Effector memory CD8-positive, alpha-beta T cell (primary cell): ENCODE measurements at regions not wholly inside any gene's neighbourhood (a gene's known extent, or its start where the extent isn't known, plus 50 kb on each side); places are given as distances from the start of the nearest gene placed in this dataset.

Source experiments
- ATAC-seq: fragments of 150-1000 bp; cut with Tn5 transposase; replicated peaks from 2 replicates; pipeline ENCODE4 v1.10.0; 2021; ENCODE audit warnings: mild to moderate bottlenecking, moderate library complexity
- DNase-seq, 3 experiments: peaks; one replicate each; pipeline ENCODE4 v3.0.0; 2021
- H3K27ac Mint-ChIP-seq, 2 donors: one replicate each; pipeline ENCODE4 v1.8.0; 2022; ENCODE audit warnings: mild to moderate bottlenecking in 2 of 2, mixed read lengths in 2 of 2, moderate library complexity in 2 of 2
- H3K27me3 Mint-ChIP-seq, 2 donors: one replicate each; pipeline ENCODE4 v1.8.0; 2022; ENCODE audit warnings: mixed read lengths in 2 of 2
- H3K36me3 Mint-ChIP-seq: one replicate; pipeline ENCODE4 v1.8.0; 2022; ENCODE audit warnings: mild to moderate bottlenecking, moderate library complexity, mixed read lengths; ENCODE audit not compliant: insufficient read depth
- H3K4me1 Mint-ChIP-seq, 2 donors: one replicate each; pipeline ENCODE4 v1.8.0; 2022; ENCODE audit warnings: low read depth in 2 of 2, mixed read lengths in 2 of 2
- H3K4me3 Mint-ChIP-seq, 2 donors: one replicate each; pipeline ENCODE4 v1.8.0; 2022; ENCODE audit warnings: mild to moderate bottlenecking in 2 of 2, mixed read lengths in 2 of 2, moderate library complexity in 2 of 2
- H3K9me3 Mint-ChIP-seq, 2 donors: one replicate each; pipeline ENCODE4 v1.8.0; 2022; ENCODE audit warnings: mixed read lengths in 2 of 2

GRCh38 chr19:31175564-31176348, 173.5 kb downstream of the TSHZ3 start:
- no peak for ATAC-seq
- DNase-seq: no peak
- Mint-ChIP-seq H3K27me3 (peaks cover 24% of the 10 kb centered on the region in 2 donors), H3K27ac (no peak overlapping the region), H3K4me1 (no peaks in the 10 kb centered on the region), H3K9me3 (peaks cover 7 to 8% of the 10 kb centered on the region in 2 donors), H3K4me3 (no peak overlapping the region), H3K36me3 (no peaks in the 10 kb centered on the region)

DNA sequence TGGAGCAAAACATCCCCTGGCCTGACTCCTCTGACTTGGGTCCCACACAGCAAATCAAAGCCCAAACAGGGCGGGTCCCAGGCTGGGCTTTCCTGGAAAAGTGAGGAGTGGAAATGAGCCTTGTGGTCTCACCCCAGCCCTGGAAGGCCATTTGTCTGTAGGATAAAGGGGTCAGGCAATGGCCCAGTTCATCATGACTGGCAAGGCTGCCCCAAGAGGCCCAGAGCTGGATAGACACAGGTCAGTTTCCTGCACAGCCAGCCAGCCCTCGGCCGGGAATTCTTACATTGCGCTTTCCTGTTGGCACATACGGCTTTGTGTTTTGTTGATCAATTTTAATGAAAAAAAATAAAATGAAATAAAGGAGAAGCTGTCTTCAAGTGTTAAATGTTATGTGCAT, 174.3 kb downstream of the TSHZ3 start:
- Mint-ChIP-seq H3K27ac (no peak overlapping the region), H3K4me1 (no peaks in the 10 kb centered on the region), H3K36me3 (no peaks in the 10 kb centered on the region), H3K4me3 (no peak overlapping the region), H3K27me3 (peaks cover 24% of the 10 kb centered on the region in 2 donors), H3K9me3 (peaks cover 7 to 8% of the 10 kb centered on the region in 2 donors)
- DNase-seq: no peak
- no peak for ATAC-seq

- peaks cover 0 to 2% of the 10 kb centered on the region in 2 donors for H3K4me1 Mint-ChIP-seq
- ATAC-seq (no peak), DNase-seq (no peak)
- no peak overlapping the region for H3K27ac Mint-ChIP-seq
- peaks cover 0 to 4% of the 10 kb centered on the region in 2 donors for H3K9me3 Mint-ChIP-seq
- no peak overlapping the region for H3K4me3 Mint-ChIP-seq
- H3K27me3 Mint-ChIP-seq: peaks cover 24 to 29% of the 10 kb centered on the region in 2 donors
- no peaks in the 10 kb centered on the region for H3K36me3 Mint-ChIP-seq
Observed at GRCh38 chr19:31173991-31174390, 175.2 kb downstream of the TSHZ3 start.

DNA sequence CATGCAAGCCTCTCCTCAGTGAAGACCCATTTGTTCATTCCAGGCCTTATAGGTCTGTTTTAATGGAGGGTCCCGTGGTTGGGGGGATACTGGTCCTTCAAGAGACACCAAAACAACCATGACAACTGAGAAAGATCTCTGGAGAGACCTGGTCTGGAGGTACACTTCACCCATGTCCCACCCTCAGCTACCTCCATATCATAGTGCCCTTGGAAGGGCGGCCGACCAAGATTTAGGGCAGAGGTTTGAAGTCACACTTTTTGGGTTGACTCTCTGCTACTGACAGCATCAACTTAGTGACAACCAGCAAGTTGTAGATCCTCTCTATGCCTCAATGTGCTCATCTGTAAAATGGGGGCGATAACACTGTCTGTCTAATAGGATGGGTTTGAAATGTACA, 177.3 kb downstream of the TSHZ3 start:
- DNase-seq (no peak), ATAC-seq (no peak)
- H3K4me1 Mint-ChIP-seq: peaks cover 0 to 5% of the 10 kb centered on the region in 2 donors
- H3K36me3 Mint-ChIP-seq: no peaks in the 10 kb centered on the region
- H3K27me3 Mint-ChIP-seq: peaks cover 23 to 34% of the 10 kb centered on the region in 2 donors
- no peak overlapping the region for H3K4me3 Mint-ChIP-seq
- H3K27ac Mint-ChIP-seq: no peak overlapping the region
- no peaks in the 10 kb centered on the region for H3K9me3 Mint-ChIP-seq

DNA sequence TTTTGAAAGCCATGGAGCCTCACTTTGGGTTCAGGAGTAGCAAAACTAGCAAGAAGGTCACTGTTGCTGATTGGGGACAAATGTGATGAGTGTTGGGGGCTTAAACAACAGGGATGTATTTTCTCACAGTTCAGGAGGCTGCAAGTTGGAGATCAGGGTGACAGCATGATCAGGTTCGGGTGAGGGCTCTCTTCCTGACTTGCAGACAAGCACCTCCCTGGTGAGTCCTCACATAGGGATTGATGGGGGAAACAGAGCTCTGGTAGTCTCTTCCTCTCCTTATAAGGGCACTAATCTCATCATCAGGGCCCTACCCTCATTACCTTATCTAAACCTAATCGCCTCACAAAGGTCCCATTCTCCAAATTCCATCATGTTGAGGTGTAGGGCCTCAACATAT, 179.2 kb downstream of the TSHZ3 start:
- no peak for ATAC-seq
- H3K27me3 Mint-ChIP-seq: peaks cover 25 to 30% of the 10 kb centered on the region in 2 donors
- DNase-seq: no peak
- no peak overlapping the region for H3K4me3 Mint-ChIP-seq
- H3K4me1 Mint-ChIP-seq: peaks cover 0 to 5% of the 10 kb centered on the region in 2 donors
- no peaks in the 10 kb centered on the region for H3K9me3 Mint-ChIP-seq
- H3K36me3 Mint-ChIP-seq: no peaks in the 10 kb centered on the region
- H3K27ac Mint-ChIP-seq: no peak overlapping the region

DNA sequence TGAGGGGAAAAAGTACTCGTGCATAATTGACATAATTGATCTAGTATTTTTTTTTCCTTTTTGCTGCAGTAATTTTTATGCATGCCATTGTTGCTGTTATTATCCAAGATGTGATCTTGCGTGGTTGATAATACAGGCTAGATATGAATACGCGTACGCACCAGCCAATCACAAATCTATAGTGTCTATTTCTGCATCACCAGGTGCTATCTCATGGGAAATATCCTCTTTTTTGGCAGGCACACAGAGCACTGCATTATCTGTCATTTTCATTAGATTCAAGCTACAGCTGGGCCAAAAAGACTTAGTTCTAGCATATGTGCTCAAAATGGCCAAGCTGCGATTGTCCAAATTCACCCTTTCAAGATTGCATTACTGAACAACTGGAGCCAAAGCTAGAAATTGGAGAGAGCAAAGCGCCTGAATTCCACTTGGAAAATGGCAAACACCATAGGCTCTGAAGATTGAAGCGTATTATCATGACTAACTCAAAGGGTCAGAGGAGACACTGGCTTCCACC, 181.1 kb downstream of the TSHZ3 start:
- Mint-ChIP-seq H3K36me3 (no peaks in the 10 kb centered on the region), H3K27ac (peak overlapping the region in 1 of 2 donors; percentile 26), H3K27me3 (peaks cover 44 to 45% of the 10 kb centered on the region in 2 donors), H3K4me1 (peaks cover 0 to 5% of the 10 kb centered on the region in 2 donors), H3K4me3 (no peak overlapping the region), H3K9me3 (no peaks in the 10 kb centered on the region)
- DNase-seq (no peak), ATAC-seq (no peak)

- ATAC-seq (no peak), DNase-seq (no peak)
- Mint-ChIP-seq H3K4me3 (no peak overlapping the region), H3K4me1 (peaks cover 0 to 5% of the 10 kb centered on the region in 2 donors), H3K9me3 (no peaks in the 10 kb centered on the region), H3K27ac (peak overlapping the region in 1 of 2 donors; percentile 26), H3K36me3 (no peaks in the 10 kb centered on the region), H3K27me3 (peaks cover 49% of the 10 kb centered on the region in 2 donors)
Observed at GRCh38 chr19:31167690-31168089, 181.5 kb downstream of the TSHZ3 start.

DNA sequence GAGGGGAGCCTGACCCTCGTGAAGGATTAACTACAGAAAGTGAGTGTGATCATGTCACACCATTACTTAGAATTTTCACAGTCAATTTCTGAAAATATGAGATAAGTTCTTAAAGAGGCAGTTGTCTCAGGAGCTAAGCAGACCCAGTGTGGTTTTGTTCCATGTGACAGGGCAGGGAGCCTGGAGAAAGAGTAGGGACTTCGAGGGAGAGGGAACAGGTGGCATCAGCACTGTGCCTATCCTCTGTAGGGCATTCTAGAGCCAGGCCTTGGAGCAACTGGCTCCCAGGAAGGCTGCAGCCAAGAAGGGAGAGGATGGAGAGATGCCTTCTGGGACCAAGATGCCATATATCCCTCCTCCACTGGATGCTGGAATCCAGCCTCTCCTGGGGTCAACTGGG, 183.0 kb downstream of the TSHZ3 start:
- Mint-ChIP-seq H3K27ac (peak overlapping the region in 1 of 2 donors; percentile 12), H3K4me1 (peaks cover 0 to 5% of the 10 kb centered on the region in 2 donors), H3K27me3 (peaks cover 60 to 63% of the 10 kb centered on the region in 2 donors), H3K9me3 (no peaks in the 10 kb centered on the region), H3K4me3 (no peak overlapping the region), H3K36me3 (no peaks in the 10 kb centered on the region)
- ATAC-seq (no peak), DNase-seq (no peak)

DNA sequence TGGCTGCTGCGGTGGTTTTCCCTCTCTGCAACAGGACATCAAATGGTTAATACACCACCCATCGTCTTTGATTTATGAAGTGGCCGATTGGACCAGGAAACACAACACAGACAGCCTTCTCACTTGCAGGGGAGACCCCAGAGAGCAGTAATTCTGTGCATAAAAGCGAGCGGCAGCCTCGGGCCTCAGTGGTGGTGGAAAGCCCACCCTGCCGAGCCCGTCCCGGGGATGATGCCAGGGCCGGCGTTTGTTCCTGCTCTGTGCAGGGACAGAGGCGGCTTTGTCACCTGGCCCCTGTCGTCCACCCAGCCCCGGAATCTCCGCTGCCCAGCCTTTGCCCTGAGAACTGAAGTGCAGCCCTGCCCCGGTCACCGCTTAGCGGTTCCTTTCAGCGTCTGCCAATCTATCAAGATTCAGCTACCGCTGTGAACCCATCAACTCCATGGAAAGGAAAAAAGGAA, 184.4 kb downstream of the TSHZ3 start:
- DNase-seq (no peak), ATAC-seq (no peak)
- Mint-ChIP-seq H3K9me3 (no peaks in the 10 kb centered on the region), H3K27me3 (peaks cover 70 to 71% of the 10 kb centered on the region in 2 donors), H3K4me3 (no peak overlapping the region), H3K36me3 (no peaks in the 10 kb centered on the region), H3K27ac (no peak overlapping the region), H3K4me1 (peaks cover 0 to 5% of the 10 kb centered on the region in 2 donors)

- H3K27me3 Mint-ChIP-seq: peaks cover 51 to 56% of the 10 kb centered on the region in 2 donors
Observed at GRCh38 chr19:31160336-31160926, 188.8 kb downstream of the TSHZ3 start.

GRCh38 chr19:31154021-31154420, 195.2 kb downstream of the TSHZ3 start:
- Mint-ChIP-seq H3K36me3 (no peaks in the 10 kb centered on the region), H3K4me1 (no peaks in the 10 kb centered on the region), H3K27me3 (peaks cover 13 to 18% of the 10 kb centered on the region in 2 donors), H3K27ac (no peak overlapping the region), H3K4me3 (no peak overlapping the region), H3K9me3 (no peaks in the 10 kb centered on the region)
- no peak for ATAC-seq
- no peak for DNase-seq

More at GRCh38 chr19:31160336-31160926, 188.8 kb downstream of the TSHZ3 start:
- no peak overlapping the region for H3K27ac Mint-ChIP-seq
- H3K4me1 Mint-ChIP-seq: no peaks in the 10 kb centered on the region
- H3K9me3 Mint-ChIP-seq: no peaks in the 10 kb centered on the region
- DNase-seq (no peak), ATAC-seq (no peak)
- no peak overlapping the region for H3K4me3 Mint-ChIP-seq
- no peaks in the 10 kb centered on the region for H3K36me3 Mint-ChIP-seq

DNA sequence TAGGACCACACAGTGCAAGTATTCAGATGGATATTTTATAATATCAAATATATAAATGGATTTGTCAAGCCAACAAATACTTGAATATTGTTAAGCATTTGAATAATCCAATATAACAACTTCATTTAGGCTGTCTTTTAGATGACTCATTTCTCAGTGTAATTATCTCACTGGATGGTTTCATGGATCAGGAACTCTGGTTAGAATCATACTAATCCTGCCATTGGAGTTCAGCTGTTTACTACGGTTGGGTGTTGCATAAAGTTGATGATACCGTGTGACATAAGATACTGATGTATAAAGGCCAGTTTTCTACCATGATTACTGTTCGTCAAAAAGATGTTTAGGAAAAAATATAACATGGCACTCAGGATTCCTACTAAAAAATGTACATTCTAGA, 196.3 kb downstream of the TSHZ3 start:
- no peak for DNase-seq
- Mint-ChIP-seq H3K27me3 (peaks cover 13 to 26% of the 10 kb centered on the region in 2 donors), H3K9me3 (no peaks in the 10 kb centered on the region), H3K27ac (no peak overlapping the region), H3K4me1 (no peaks in the 10 kb centered on the region), H3K4me3 (no peak overlapping the region), H3K36me3 (no peaks in the 10 kb centered on the region)
- no peak for ATAC-seq

- H3K9me3 Mint-ChIP-seq: no peaks in the 10 kb centered on the region
- ATAC-seq: no peak
- no peak overlapping the region for H3K4me3 Mint-ChIP-seq
- DNase-seq: no peak
- no peaks in the 10 kb centered on the region for H3K4me1 Mint-ChIP-seq
- no peak overlapping the region for H3K27ac Mint-ChIP-seq
- no peaks in the 10 kb centered on the region for H3K36me3 Mint-ChIP-seq
- peaks cover 0 to 16% of the 10 kb centered on the region in 2 donors for H3K27me3 Mint-ChIP-seq
Observed at GRCh38 chr19:31149441-31149941, 199.7 kb downstream of the TSHZ3 start.
